ENCODE measurements at regions not wholly inside any gene's neighbourhood (a gene's known extent, or its start where the extent isn't known, plus 50 kb on each side); places are given as distances from the start of the nearest gene placed in this dataset.

GRCh38 chr6:167452338-167453081 is 127.6 kb downstream of the TTLL2 start:
- TF ChIP-seq ZNF174 (CRISPR knock-in tag; IDR thresholded peaks at IDR 0.05), result no peak
- TF ChIP-seq UBTF (IDR thresholded peaks at IDR 0.05; ENCODE audit: borderline replicate concordance in 1 of 2, low read depth in 2 of 2, low read length in 2 of 2), result no peak
- no peak for TF ChIP-seq CHD1 (IDR thresholded peaks at IDR 0.05; ENCODE audit: low read length)
- no peak for TF ChIP-seq POLR2A (conservative IDR thresholded peaks at IDR 0.05)
- TF ChIP-seq MITF (IDR thresholded peaks at IDR 0.05), result no peak
- no peak for TF ChIP-seq CTCF (IDR thresholded peaks at IDR 0.05 in 2 of 3, conservative IDR thresholded peaks at IDR 0.05 in 1 of 3; ENCODE audit: insufficient read depth in 2 of 3, low read depth in 1 of 3, low read length in 3 of 3)
- no peak for TF ChIP-seq GATA2 (CRISPR knock-in tag; IDR thresholded peaks at IDR 0.05)
- TF ChIP-seq NR2C2 (CRISPR knock-in tag; IDR thresholded peaks at IDR 0.05), result no peak
- TF ChIP-seq NR2C2 (tag; IDR thresholded peaks at IDR 0.05), result no peak
- TF ChIP-seq POLR2AphosphoS5 (IDR thresholded peaks at IDR 0.05; ENCODE audit: control insufficient read depth, insufficient read depth, low read depth, low read length), result no peak
- TF ChIP-seq SMARCC2 (IDR thresholded peaks at IDR 0.05; ENCODE audit: low read depth), result no peak
- TF ChIP-seq MECOM (CRISPR knock-in tag; IDR thresholded peaks at IDR 0.05), result no peak
- no peak for TF ChIP-seq E2F1 (CRISPR knock-in tag; IDR thresholded peaks at IDR 0.05)
- no peak for TF ChIP-seq U2AF2 (optimal IDR thresholded peaks at IDR 0.05; ENCODE audit: low read depth, low read length)
- no peak for TF ChIP-seq ETV6 (IDR thresholded peaks at IDR 0.05; ENCODE audit: borderline replicate concordance in 1 of 2, low read depth in 2 of 2, low read length in 1 of 2)
- no peak for TF ChIP-seq ETV6 (CRISPR knock-in tag; IDR thresholded peaks at IDR 0.05; ENCODE audit: borderline replicate concordance)
